ENCODE measurements at regions not wholly inside any gene's neighbourhood (a gene's known extent, or its start where the extent isn't known, plus 50 kb on each side); places are given as distances from the start of the nearest gene placed in this dataset.

- TF ChIP-seq, protein P1, sequence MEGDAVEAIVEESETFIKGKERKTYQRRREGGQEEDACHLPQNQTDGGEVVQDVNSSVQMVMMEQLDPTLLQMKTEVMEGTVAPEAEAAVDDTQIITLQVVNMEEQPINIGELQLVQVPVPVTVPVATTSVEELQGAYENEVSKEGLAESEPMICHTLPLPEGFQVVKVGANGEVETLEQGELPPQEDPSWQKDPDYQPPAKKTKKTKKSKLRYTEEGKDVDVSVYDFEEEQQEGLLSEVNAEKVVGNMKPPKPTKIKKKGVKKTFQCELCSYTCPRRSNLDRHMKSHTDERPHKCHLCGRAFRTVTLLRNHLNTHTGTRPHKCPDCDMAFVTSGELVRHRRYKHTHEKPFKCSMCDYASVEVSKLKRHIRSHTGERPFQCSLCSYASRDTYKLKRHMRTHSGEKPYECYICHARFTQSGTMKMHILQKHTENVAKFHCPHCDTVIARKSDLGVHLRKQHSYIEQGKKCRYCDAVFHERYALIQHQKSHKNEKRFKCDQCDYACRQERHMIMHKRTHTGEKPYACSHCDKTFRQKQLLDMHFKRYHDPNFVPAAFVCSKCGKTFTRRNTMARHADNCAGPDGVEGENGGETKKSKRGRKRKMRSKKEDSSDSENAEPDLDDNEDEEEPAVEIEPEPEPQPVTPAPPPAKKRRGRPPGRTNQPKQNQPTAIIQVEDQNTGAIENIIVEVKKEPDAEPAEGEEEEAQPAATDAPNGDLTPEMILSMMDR (IDR thresholded peaks at IDR 0.05; ENCODE audit: low read length): no peak
- no peak for TF ChIP-seq EZH2 (IDR thresholded peaks at IDR 0.05; ENCODE audit: borderline replicate concordance, low read length)
- H3K9me2 ChIP-seq (ENCODE audit: low read depth, low read length): no peaks in the 10 kb centered on the region
- H3K36me3 ChIP-seq (ENCODE audit: insufficient read depth, low read length): no peaks in the 10 kb centered on the region
- H3K27me3 ChIP-seq (ENCODE audit: insufficient read depth, low read length): no peaks in the 10 kb centered on the region
- H3K27ac ChIP-seq (ENCODE audit: low read depth, low read length, poor library complexity, severe bottlenecking): no peak overlapping the region
- H3K9ac ChIP-seq (ENCODE audit: low read length): no peak overlapping the region
- H4K20me1 ChIP-seq (ENCODE audit: insufficient read depth, low read length): no peaks in the 10 kb centered on the region
- H3K79me2 ChIP-seq (ENCODE audit: insufficient read depth, low read length): no peaks in the 10 kb centered on the region
- H3K4me3 ChIP-seq (ENCODE audit: low read depth, low read length, poor library complexity, severe bottlenecking): no peak overlapping the region
- no peaks in the 10 kb centered on the region for H3K9me3 ChIP-seq (ENCODE audit: low read length)
- H3K4me2 ChIP-seq (ENCODE audit: low read length): no peak overlapping the region
- H3F3A ChIP-seq (ENCODE audit: insufficient read depth, low read length): no peaks in the 10 kb centered on the region
- no peak overlapping the region for H2AFZ ChIP-seq (ENCODE audit: low read length)
- no peaks in the 10 kb centered on the region for H3K4me1 ChIP-seq (ENCODE audit: insufficient read depth, low read length, severe bottlenecking)
Measured at GRCh38 chr1:115450501-115451040, 112.5 kb upstream of the NGF start.

DNA sequence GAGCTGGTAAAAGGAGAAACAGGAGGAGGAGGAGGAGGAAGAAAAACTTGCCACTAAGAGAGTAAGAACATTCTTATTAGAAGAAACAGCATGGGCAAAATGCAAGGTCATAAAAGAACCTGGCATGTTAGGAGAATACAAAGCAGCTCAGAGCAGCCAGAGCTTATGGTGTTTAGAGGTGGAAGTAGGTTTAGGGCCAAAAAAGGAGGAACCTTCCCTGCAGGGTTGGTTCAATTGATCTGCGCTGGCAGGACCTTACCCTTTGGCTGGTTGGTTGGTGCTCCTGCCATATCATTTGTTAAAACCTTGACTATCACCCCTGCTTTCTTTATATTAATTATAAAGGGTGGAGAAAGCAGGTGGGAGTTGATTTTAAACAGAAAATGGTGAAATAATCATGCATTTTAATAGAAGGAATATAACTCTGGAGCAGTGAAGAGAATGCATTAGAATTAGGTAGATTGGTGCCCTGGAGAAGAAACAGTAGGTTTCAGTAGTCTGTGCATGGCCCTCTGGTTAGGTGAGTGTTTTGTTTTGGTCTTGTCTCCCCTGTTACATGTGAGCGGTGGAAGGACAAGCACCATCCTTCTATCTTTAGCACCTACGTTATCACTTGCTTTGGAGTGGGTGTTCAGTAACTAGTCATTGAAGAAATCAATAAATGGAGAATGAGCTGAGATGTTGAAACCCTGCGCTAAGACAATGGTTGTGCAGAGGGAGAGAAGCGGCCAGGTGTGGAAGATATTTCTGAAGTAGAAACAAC, 110.4 kb upstream of the NGF start:
- Histone ChIP-seq H3K4me2 (ENCODE audit: low read length) (no peak overlapping the region), H3K9ac (ENCODE audit: low read length) (no peak overlapping the region), H4K20me1 (ENCODE audit: insufficient read depth, low read length) (no peaks in the 10 kb centered on the region), H3K79me2 (ENCODE audit: insufficient read depth, low read length) (no peaks in the 10 kb centered on the region), H3K9me2 (ENCODE audit: low read depth, low read length) (no peaks in the 10 kb centered on the region), H2AFZ (ENCODE audit: low read length) (no peak overlapping the region), H3K27ac (ENCODE audit: low read depth, low read length, poor library complexity, severe bottlenecking) (no peak overlapping the region), H3K36me3 (ENCODE audit: insufficient read depth, low read length) (no peaks in the 10 kb centered on the region), H3K4me3 (ENCODE audit: low read depth, low read length, poor library complexity, severe bottlenecking) (no peak overlapping the region), H3K4me1 (ENCODE audit: insufficient read depth, low read length, severe bottlenecking) (no peaks in the 10 kb centered on the region), H3K9me3 (ENCODE audit: low read length) (no peaks in the 10 kb centered on the region), H3K27me3 (ENCODE audit: insufficient read depth, low read length) (no peaks in the 10 kb centered on the region), H3F3A (ENCODE audit: insufficient read depth, low read length) (no peaks in the 10 kb centered on the region)
- TF ChIP-seq, protein P1 (IDR thresholded peaks at IDR 0.05; ENCODE audit: low read length): no peak
- TF ChIP-seq EZH2 (IDR thresholded peaks at IDR 0.05; ENCODE audit: borderline replicate concordance, low read length): no peak

DNA sequence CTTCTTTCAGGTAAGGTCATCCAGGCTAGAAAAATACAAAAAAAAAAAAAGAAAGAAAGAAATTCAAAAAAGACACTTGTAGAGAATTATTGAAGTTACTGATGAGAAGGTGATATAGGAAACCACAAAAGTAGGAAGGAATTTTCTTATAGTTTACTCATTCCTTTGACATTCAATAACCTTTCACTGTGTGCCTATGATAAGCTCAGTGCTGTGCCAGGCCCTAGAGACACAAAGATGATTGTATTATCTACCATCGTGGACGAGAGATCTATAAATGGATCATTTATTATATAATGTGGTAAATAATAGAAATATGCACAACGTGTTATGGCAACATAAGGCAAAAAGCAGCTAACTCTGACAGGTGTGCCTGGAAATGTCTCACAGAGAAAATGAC, 109.6 kb upstream of the NGF start:
- H3F3A ChIP-seq (ENCODE audit: insufficient read depth, low read length): no peaks in the 10 kb centered on the region
- H3K27me3 ChIP-seq (ENCODE audit: insufficient read depth, low read length): no peaks in the 10 kb centered on the region
- H2AFZ ChIP-seq (ENCODE audit: low read length): no peak overlapping the region
- no peaks in the 10 kb centered on the region for H3K36me3 ChIP-seq (ENCODE audit: insufficient read depth, low read length)
- no peak overlapping the region for H3K27ac ChIP-seq (ENCODE audit: low read depth, low read length, poor library complexity, severe bottlenecking)
- H3K4me3 ChIP-seq (ENCODE audit: low read depth, low read length, poor library complexity, severe bottlenecking): no peak overlapping the region
- H3K9me3 ChIP-seq (ENCODE audit: low read length): no peaks in the 10 kb centered on the region
- no peak for TF ChIP-seq EZH2 (IDR thresholded peaks at IDR 0.05; ENCODE audit: borderline replicate concordance, low read length)
- TF ChIP-seq, protein P1 (IDR thresholded peaks at IDR 0.05; ENCODE audit: low read length): no peak
- no peaks in the 10 kb centered on the region for H4K20me1 ChIP-seq (ENCODE audit: insufficient read depth, low read length)
- no peaks in the 10 kb centered on the region for H3K9me2 ChIP-seq (ENCODE audit: low read depth, low read length)
- no peak overlapping the region for H3K9ac ChIP-seq (ENCODE audit: low read length)
- H3K4me2 ChIP-seq (ENCODE audit: low read length): no peak overlapping the region
- no peaks in the 10 kb centered on the region for H3K79me2 ChIP-seq (ENCODE audit: insufficient read depth, low read length)
- no peaks in the 10 kb centered on the region for H3K4me1 ChIP-seq (ENCODE audit: insufficient read depth, low read length, severe bottlenecking)

Measured in OCI-LY1 (cell line).